ENCODE measurements at regions not wholly inside any gene's neighbourhood (a gene's known extent, or its start where the extent isn't known, plus 50 kb on each side); places are given as distances from the start of the nearest gene placed in this dataset.

GRCh38 chr3:8156138-8156537 is 345.5 kb upstream of the LMCD1 start:
- 55% methylated on average over 6 of the region's 6 CpGs for WGBS

GRCh38 chr3:8156831-8157230 is 344.8 kb upstream of the LMCD1 start:
- WGBS, result 93% methylated on average over 2 of the region's 2 CpGs
- H3K27ac ChIP-seq (ENCODE audit: low read depth in 1 of 2, low read length in 2 of 2), result no peak overlapping the region

More at GRCh38 chr3:8156138-8156537, 345.5 kb upstream of the LMCD1 start:
- H3K36me3 ChIP-seq (ENCODE audit: control insufficient read depth in 4 of 4, insufficient read depth in 3 of 4, low read depth in 1 of 4, low read length in 3 of 4), result no peaks in the 10 kb centered on the region
- TF ChIP-seq YY1 (IDR thresholded peaks at IDR 0.05), result no peak
- TF ChIP-seq, protein P1, sequence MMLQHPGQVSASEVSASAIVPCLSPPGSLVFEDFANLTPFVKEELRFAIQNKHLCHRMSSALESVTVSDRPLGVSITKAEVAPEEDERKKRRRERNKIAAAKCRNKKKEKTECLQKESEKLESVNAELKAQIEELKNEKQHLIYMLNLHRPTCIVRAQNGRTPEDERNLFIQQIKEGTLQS (IDR thresholded peaks at IDR 0.05), result no peak
- no peak overlapping the region for H3K9ac ChIP-seq (ENCODE audit: low read depth in 1 of 2, low read length in 2 of 2)
- H3K27ac ChIP-seq (ENCODE audit: low read depth in 1 of 2, low read length in 2 of 2), result no peak overlapping the region
- H3K4me1 ChIP-seq (ENCODE audit: control insufficient read depth in 4 of 4, insufficient read depth in 4 of 4, low read length in 3 of 4), result no peaks in the 10 kb centered on the region
- DNase-seq (ENCODE audit: low spot score), result no peak
- H3K4me3 ChIP-seq (ENCODE audit: low read depth in 1 of 3, low read length in 3 of 3), result no peak overlapping the region
- H3K9me3 ChIP-seq (ENCODE audit: control insufficient read depth in 4 of 4, low read length in 3 of 4), result no peaks in the 10 kb centered on the region
- no peaks in the 10 kb centered on the region for H3K27me3 ChIP-seq (ENCODE audit: control insufficient read depth in 4 of 4, insufficient read depth in 4 of 4, low read length in 3 of 4)

More at GRCh38 chr3:8156831-8157230, 344.8 kb upstream of the LMCD1 start:
- no peak overlapping the region for H3K9ac ChIP-seq (ENCODE audit: low read depth in 1 of 2, low read length in 2 of 2)
- no peaks in the 10 kb centered on the region for H3K9me3 ChIP-seq (ENCODE audit: control insufficient read depth in 4 of 4, low read length in 3 of 4)
- H3K27me3 ChIP-seq (ENCODE audit: control insufficient read depth in 4 of 4, insufficient read depth in 4 of 4, low read length in 3 of 4), result no peaks in the 10 kb centered on the region
- H3K36me3 ChIP-seq (ENCODE audit: control insufficient read depth in 4 of 4, insufficient read depth in 3 of 4, low read depth in 1 of 4, low read length in 3 of 4), result no peaks in the 10 kb centered on the region
- DNase-seq (ENCODE audit: low spot score), result no peak
- TF ChIP-seq NR2F2 (IDR thresholded peaks at IDR 0.05) (no peak), FOXA2 (IDR thresholded peaks at IDR 0.05) (no peak), YY1 (IDR thresholded peaks at IDR 0.05) (no peak), EGR1 (IDR thresholded peaks at IDR 0.05; ENCODE audit: low read depth in 2 of 2) (no peak), CTCF (IDR thresholded peaks at IDR 0.05; ENCODE audit: low read depth, low read length, missing input control) (no peak), JUND (IDR thresholded peaks at IDR 0.05) (no peak), HNF4G (IDR thresholded peaks at IDR 0.05) (no peak), REST (IDR thresholded peaks at IDR 0.05) (no peak), ZBTB33 (IDR thresholded peaks at IDR 0.05) (no peak), RAD21 (IDR thresholded peaks at IDR 0.05) (no peak)
- TF ChIP-seq, protein P2, sequence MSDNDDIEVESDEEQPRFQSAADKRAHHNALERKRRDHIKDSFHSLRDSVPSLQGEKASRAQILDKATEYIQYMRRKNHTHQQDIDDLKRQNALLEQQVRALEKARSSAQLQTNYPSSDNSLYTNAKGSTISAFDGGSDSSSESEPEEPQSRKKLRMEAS (IDR thresholded peaks at IDR 0.05), result no peak
- H3K4me3 ChIP-seq (ENCODE audit: low read depth in 1 of 3, low read length in 3 of 3), result no peak overlapping the region
- no peaks in the 10 kb centered on the region for H3K4me1 ChIP-seq (ENCODE audit: control insufficient read depth in 4 of 4, insufficient read depth in 4 of 4, low read length in 3 of 4)
